Body of pancreas (tissue), 4 donors: ENCODE measurements at regions not wholly inside any gene's neighbourhood (a gene's known extent, or its start where the extent isn't known, plus 50 kb on each side); places are given as distances from the start of the nearest gene placed in this dataset.

Experiments used
- CTCF ChIP-seq, 7 experiments: fragments of 450-650 bp in 4 of 7; fragments of 200-600 bp in 3 of 7; sonication (generic) in 3 of 7; IDR thresholded peaks; one replicate each; pipeline ENCODE4 v1.5.1; 2016 to 2019; ENCODE audit warnings: antibody characterized with exemption in 7 of 7
- POLR2A ChIP-seq, 3 donors: fragments of 450-650 bp; IDR thresholded peaks; one replicate each; pipeline ENCODE4 v1.6.1; 2016; ENCODE audit warnings: antibody characterized with exemption in 3 of 3, mild to moderate bottlenecking in 2 of 3

GRCh38 chr3:180747805-180748361 is 68.6 kb upstream of the CCDC39 start:
- no peak for TF ChIP-seq CTCF (IDR thresholded peaks at IDR 0.05)
- TF ChIP-seq POLR2A (IDR thresholded peaks at IDR 0.05), result no peak
